CD4-positive, alpha-beta T cell treated with Interleukin-1 beta for 1 hour (primary cell): ENCODE measurements at regions not wholly inside any gene's neighbourhood (a gene's known extent, or its start where the extent isn't known, plus 50 kb on each side); places are given as distances from the start of the nearest gene placed in this dataset.
"Not testable (repeated sequence)": the region's sequence is repeated elsewhere in the genome, so short reads cannot be mapped to it uniquely, and the experiment has no call there.

Experiments used
- DNase-seq, 2 donors: peaks; one replicate each; pipeline ENCODE4 v3.0.0-alpha.2; 2020 to 2022

- no peak for DNase-seq
These were observed 90.7 kb upstream of the DCLK2 start for GRCh38 chr4:149987330-149988086.

- no peak for DNase-seq
These were observed 90.2 kb upstream of the DCLK2 start for GRCh38 chr4:149988087-149988410.

- DNase-seq, result no peak
These were observed 85.2 kb upstream of the DCLK2 start for GRCh38 chr4:149993030-149993429.

- DNase-seq, result no peak
These were observed 83.0 kb upstream of the DCLK2 start for GRCh38 chr4:149995134-149995756.

GRCh38 chr4:149997881-149998421, 80.3 kb upstream of the DCLK2 start:
- no peak for DNase-seq

GRCh38 chr4:149999485-150000074, 78.7 kb upstream of the DCLK2 start:
- DNase-seq, result peak; percentile 2 to 7

- DNase-seq, result no peak
These were observed 76.4 kb upstream of the DCLK2 start for GRCh38 chr4:150001815-150002214.

- no peak for DNase-seq
These were observed 75.7 kb upstream of the DCLK2 start for GRCh38 chr4:150002561-150002960.

GRCh38 chr4:150004481-150004880, 73.8 kb upstream of the DCLK2 start:
- DNase-seq, result no peak

- DNase-seq, result no peak
These were observed 72.7 kb upstream of the DCLK2 start for GRCh38 chr4:150005537-150005936.

- DNase-seq, result no peak
These were observed 72.0 kb upstream of the DCLK2 start for GRCh38 chr4:150006197-150006596.

GRCh38 chr4:150007512-150007911, 70.7 kb upstream of the DCLK2 start:
- DNase-seq, result no peak

- DNase-seq, result no peak
These were observed 69.7 kb upstream of the DCLK2 start for GRCh38 chr4:150008546-150008945.

- no peak for DNase-seq
These were observed 68.7 kb upstream of the DCLK2 start for GRCh38 chr4:150009533-150009932.

- DNase-seq, result no peak
These were observed 67.6 kb upstream of the DCLK2 start for GRCh38 chr4:150010525-150011126.

- no peak for DNase-seq
These were observed 65.3 kb upstream of the DCLK2 start for GRCh38 chr4:150012851-150013360.

- not testable (repeated sequence) for DNase-seq
These were observed 62.3 kb upstream of the DCLK2 start for GRCh38 chr4:150015910-150016309.

GRCh38 chr4:150016621-150017020, 61.6 kb upstream of the DCLK2 start:
- not testable (repeated sequence) for DNase-seq

GRCh38 chr4:150018257-150018656, 60.0 kb upstream of the DCLK2 start:
- no peak for DNase-seq

- DNase-seq, result no peak
These were observed 56.8 kb upstream of the DCLK2 start for GRCh38 chr4:150021483-150021882.

GRCh38 chr4:150023489-150023888, 54.8 kb upstream of the DCLK2 start:
- no peak for DNase-seq

GRCh38 chr4:150026987-150027386, 51.3 kb upstream of the DCLK2 start:
- not testable (repeated sequence) for DNase-seq
